ENCODE measurements at regions not wholly inside any gene's neighbourhood (a gene's known extent, or its start where the extent isn't known, plus 50 kb on each side); places are given as distances from the start of the nearest gene placed in this dataset.

- DNase-seq (ENCODE audit: low read depth in 4 of 4, low spot score in 3 of 4) = no peak
Observed at GRCh38 chr6:6704103-6705060, 115.9 kb downstream of the LY86 start.

- no peak for DNase-seq (ENCODE audit: low read depth in 4 of 4, low spot score in 3 of 4)
Observed at GRCh38 chr6:6705061-6705425, 116.5 kb downstream of the LY86 start.

DNA sequence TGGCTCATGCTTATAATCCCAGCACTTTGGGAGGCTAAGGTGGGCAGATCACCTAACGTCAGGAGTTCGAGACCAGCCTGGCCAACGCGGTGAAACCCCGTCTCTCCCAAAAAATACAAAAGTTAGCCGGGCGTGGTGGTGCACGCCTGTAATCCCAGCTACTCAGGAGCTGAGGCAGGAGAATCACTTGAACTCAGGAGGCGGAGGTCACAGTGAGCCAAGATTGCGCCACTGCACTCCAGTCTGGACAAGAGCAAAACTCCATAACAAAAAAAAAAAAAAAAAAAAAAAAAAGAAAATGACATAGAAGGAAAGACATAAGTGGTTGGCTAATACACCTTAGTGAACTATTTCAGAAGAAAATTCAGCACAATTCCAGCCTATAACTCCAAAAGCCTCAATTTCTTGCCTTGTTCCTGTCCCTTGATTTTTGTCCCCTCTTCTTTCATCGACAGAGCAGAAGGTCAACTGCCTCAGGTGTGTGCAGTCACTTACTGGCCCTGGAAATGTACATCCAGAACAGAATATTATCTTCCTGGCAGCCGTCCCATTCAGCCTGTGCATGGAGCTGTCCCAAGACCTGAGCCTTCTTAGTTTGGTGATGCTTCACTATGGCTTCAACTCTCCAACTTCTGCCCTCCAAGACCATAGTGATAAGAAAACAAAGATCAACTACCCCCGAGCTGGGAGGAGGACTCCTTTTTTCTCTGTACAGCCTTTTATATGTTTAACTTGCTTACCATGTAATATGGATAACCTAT, 117.6 kb downstream of the LY86 start:
- no peak for DNase-seq (ENCODE audit: low read depth in 4 of 4, low spot score in 3 of 4)

DNA sequence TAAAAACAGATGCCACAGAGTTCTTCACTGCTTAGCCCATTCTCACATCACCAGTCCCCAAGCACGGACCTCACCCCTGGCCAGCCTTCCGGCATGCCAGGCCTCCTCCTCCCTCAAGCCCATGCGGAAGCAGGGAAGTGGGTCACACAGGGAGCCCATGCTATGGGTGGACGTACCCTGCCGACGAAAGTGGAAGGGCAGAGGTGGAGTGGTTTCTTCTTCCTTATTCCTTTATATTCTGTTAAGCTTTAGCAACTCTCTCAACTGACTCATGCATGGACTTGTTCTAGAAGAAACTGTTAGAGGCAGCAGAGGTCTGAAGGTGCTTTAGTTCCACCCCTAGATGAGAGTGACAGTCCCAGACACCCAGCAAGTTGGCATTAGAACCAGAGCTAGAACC, 118.6 kb downstream of the LY86 start:
- DNase-seq (ENCODE audit: low read depth in 4 of 4, low spot score in 3 of 4) = no peak

DNA sequence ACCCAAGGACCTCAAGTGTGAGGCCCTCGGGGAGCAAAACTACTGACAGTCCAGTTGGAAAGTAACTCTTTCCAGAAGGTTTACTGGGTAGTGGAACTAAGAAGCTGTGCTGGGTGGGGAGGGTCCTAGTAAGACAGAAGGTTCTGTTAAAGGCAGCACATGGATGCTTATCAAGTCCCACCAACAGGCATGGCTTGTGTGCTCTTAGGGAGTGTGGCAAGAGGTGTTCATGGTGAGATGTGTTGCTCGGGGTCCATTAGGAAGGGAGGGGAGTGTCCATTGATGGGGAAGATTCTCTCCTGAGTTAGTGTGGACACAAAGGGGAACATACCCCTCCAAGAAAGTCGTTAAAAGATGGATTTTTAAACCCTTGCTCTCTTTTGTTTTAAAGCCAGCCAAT, 120.6 kb downstream of the LY86 start:
- DNase-seq (ENCODE audit: low read depth in 4 of 4, low spot score in 3 of 4) = no peak

DNA sequence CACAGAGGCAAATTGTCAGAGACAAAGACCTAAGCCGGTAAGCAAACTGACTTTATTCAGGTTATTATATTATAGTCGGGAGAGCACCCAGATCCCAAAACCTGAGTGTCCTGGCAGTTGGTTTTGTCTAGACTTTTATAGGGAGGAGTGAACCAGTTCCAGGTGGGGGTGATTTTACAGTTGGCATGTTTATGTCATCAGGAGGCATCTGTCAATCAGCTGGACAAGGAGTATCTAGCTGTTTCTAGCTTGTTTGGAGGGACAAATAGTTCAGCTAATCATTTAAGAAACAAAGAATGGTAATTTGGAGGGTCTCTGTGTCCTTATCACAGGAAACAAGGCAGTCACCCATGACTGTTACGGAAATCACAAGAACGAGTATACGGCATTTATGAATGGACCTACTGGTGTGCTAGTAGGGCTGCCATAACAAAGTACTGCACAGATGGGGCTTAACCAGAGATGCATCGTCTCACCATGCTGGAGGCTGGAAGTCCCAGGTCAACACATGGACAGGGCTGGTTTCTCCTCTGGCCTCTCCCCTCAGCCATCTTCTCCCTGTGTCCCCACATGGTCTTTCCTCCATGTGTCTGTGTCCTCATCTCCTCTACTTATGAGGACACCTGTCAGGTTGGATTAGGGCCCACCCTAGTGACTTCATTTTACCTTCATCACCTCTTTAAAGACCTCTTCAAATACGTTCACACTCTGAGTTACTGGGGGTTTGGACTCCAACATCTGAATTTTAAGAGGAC, 122.7 kb downstream of the LY86 start:
- DNase-seq (ENCODE audit: low read depth in 4 of 4, low spot score in 3 of 4) = no peak

- no peak for DNase-seq (ENCODE audit: low read depth in 4 of 4, low spot score in 3 of 4)
Observed at GRCh38 chr6:6711832-6712448, 123.4 kb downstream of the LY86 start.

DNA sequence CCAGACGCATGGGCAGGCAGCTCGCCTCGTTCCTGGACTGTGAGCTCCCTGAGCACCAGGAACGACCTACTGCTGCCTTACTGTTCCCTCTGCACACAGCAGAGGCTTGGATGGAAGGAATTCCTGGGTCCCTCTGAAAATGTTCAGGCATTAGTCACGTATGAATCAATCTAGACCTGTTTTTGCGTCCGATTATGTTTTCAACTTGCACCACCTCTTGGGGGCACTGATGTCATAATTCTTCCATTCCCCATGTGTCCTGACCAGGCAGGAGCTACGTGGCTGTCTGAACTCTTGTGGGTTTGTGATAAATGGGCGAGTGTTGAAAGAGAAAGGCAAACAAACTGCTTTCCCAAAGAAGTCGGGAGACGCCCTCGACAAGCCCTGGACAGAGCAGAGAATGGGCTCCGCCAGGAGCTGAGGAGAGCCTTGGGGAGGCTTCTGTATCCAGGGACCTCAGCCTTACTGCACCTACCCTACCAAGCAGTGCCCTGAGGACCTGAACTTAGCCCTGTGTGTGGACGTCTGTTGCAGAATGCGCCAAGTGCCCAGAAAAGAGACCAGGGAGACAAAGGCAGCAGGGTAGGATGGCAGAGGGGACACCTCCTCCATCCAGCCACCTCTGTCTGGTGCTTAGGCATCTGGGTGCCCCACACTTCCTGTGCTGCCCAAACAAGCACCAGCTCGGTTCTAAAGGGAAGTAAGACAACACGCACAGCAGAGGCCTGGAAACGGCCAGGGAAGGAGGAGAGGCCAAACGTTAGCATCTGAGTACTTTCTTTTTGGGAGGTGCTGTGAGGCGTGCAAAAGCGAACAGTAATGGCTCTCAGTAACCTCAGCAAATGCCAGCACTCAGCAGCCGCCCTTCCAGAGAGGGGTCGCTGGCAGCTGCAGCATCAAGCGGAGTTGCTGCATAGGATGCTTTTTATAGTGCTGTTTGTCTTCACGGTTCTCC, 124.2 kb downstream of the LY86 start:
- DNase-seq (ENCODE audit: low read depth in 4 of 4, low spot score in 3 of 4) = no peak

GRCh38 chr6:6713657-6714056, 125.1 kb downstream of the LY86 start:
- no peak for DNase-seq (ENCODE audit: low read depth in 4 of 4, low spot score in 3 of 4)

DNA sequence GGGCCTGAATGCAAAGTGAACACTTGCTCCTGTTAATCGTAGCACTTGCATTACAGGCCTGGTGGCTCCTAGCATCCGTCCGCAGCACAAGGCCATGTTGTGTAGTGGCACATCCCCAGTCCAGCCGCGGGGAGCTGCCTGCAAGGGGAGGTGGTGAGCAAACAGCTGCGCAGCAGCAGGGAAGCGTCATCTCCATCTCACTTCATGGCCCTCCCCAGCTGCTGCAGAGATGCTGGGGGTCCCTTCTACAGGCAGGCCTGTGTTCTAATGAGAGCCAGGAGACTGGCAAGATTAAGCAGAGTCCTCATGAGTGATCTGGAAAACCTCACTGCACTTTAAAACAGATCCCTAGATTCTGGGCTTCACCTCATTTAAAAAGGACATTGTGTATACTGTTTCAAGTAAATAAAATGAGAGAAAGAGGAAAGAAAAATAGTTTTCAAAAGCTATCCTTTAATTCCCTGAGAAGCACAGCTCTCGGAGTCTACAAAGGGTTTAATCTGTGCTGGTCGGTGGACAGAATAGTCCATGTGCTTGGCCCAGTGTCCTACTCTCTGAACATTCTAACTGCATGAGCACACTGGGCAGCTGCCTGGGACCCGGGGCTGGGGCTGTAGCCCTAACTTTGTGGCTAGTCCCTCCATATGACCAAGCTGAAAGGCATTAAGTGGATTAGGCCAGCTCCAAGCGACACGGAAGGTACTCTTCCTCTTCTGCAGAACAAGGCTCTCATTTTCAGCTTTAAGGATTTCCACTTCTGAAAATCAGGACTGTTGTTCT, 125.8 kb downstream of the LY86 start:
- no peak for DNase-seq (ENCODE audit: low read depth in 4 of 4, low spot score in 3 of 4)

DNA sequence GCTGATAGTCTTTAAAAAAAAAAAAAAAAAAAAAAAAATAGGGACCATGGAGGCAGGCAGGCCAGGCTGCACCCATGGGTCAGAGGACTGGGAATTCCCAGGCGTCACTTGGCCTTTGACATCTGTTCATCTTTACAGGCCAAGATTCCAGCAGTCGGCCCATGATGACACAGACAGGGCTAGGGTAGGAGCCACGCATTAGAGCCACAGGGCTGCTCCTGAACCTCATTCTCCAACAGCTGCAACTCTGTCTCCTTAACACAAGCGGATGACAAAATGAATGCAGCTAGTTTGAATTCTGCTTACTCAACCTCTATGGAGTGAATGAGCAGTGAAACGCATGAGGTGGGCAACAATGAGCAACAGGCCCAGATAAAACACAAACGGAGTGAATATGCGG, 126.4 kb downstream of the LY86 start:
- no peak for DNase-seq (ENCODE audit: low read depth in 4 of 4, low spot score in 3 of 4)

DNA sequence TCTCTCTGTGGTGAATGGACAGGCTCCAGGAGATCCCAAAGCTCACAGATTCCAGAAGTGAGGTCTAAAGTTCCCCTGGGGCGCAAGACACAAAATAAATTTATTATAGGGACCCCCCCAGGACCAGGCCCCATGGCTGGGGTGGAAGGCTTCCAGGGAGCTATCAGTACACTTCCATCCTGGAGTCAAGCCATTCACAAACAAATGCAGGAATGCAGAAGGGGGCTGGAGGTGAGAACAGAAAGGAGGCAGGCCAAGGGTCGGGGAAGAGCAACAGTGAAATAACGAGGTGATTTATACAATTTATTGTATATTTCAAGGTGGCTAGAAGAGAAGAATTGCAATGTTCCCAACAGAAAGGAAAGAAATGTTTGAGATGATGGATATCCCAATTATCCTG, 126.9 kb downstream of the LY86 start:
- no peak for DNase-seq (ENCODE audit: low read depth in 4 of 4, low spot score in 3 of 4)

DNA sequence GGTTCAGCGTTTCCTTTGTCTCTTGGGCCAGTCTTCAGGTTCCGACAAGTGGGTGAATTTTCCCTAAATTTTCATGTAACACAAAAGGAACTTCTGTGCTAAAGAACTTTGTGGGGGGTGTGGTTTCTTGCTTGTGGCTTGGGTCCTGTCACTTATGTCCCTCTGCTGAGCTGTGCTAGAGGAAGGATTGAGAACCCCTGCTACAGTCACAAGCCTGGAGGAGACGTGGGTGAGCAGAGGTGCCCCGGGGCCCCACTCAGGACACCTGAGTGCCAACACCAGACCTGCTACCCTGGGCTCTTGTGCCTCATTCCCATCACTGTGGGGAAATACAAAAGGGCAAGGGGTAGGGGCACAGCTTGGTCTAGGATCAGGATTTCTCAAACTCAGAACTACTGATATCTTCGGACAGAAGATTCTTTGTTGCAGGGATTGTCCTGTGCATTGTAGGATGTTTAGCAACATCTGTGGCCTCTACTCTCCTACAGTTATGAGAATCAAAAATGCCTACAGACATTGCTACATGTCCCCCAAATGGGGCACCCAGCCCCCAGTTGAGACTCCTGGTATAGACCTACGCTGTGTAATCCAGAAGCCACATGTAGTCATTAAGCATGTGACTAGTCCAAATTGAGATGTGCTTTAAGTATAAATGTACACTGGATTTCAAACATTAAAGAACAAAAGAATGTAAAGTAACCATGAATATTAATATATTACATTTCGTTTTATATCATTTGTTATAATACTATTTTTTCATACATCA, 128.7 kb downstream of the LY86 start:
- DNase-seq (ENCODE audit: low read depth in 4 of 4, low spot score in 3 of 4) = no peak

DNA sequence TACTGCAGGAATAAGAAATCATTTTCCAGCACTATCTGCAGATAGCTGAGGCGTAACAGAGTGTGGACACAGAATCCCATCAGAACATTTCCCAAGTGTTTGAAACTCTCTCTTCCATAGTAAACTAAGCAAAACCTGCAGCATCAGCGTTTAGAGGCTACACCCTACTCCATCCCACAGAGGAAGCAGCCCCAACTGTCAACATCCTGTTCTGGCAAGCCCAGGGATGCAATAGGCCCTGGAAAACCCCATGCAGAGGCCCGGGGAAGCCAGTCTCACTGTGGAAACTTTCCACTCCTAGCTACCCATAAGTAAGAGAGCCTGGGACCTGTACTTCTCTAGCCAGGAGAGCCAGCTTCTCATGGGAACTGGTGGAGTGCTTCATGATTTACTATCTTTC, 129.4 kb downstream of the LY86 start:
- no peak for DNase-seq (ENCODE audit: low read depth in 4 of 4, low spot score in 3 of 4)

DNA sequence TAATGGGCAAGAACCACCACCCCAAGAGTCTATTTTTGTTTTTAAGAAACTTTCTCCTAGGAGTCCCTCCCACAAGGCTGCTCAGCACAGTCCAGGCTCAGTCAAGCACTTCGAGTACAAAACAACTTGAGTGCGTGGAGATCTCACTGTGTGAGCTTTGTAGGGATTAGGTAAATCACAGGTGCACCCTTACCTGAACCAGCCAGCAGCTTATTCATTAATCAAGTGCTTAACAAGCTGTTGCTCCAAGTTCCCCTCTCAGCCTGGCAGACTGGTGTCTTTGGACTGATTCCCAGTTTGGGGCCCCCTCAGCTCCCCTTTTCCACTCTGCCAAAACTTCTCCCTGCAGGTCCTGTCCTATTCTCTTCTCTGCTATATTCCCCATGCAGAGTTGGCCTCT, 133.1 kb downstream of the LY86 start:
- no peak for DNase-seq (ENCODE audit: low read depth in 4 of 4, low spot score in 3 of 4)

GRCh38 chr6:6722195-6722594, 133.7 kb downstream of the LY86 start:
- DNase-seq (ENCODE audit: low read depth in 4 of 4, low spot score in 3 of 4) = no peak

- DNase-seq (ENCODE audit: low read depth in 4 of 4, low spot score in 3 of 4) = no peak
Observed at GRCh38 chr6:6723361-6723760, 134.8 kb downstream of the LY86 start.

DNA sequence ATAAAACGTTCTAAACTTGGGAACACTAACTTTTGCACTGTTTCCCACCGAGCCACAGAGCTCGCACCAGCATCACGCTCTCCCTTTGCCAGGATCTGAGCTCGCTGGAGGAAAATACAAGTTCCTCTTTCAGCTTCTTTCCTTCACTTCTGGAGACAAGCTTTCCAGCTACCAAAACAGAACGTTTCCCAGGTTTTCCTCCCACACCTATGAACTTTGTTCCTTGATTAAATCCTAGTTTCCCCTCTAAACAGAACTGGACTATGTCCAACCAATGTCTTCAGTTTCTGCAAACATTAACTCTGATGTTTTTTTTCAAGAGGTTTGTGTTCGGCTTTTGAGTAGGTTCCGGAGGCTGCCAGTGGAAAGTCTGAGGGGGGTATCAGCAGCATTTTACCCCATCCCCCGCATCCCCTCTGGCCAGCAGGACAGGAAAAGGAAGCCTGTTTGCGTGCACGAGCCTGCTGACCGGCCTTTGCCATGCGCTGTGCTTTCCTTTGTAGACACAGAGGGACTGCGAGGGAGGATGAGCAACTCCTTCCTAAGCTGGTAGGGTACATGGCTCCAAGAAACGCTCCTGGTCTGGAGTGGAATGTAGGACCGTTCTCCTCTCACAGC, 135.5 kb downstream of the LY86 start:
- peak in 1 of 4 donors; percentile 74 for DNase-seq (ENCODE audit: low read depth in 4 of 4, low spot score in 3 of 4)

All from right renal pelvis (tissue), 4 donors.